Stimulated activated naive B cell treated with anti-CD40 and anti-IgM and Interleukin-4, amounts not matched to agents 10 μg/mL and 1 μg/mL and 100 μg/mL, for 72 hours (primary cell): ENCODE measurements at regions not wholly inside any gene's neighbourhood (a gene's known extent, or its start where the extent isn't known, plus 50 kb on each side); places are given as distances from the start of the nearest gene placed in this dataset.
"Not testable (repeated sequence)": the region's sequence is repeated elsewhere in the genome, so short reads cannot be mapped to it uniquely, and the experiment has no call there.

Experiments used
- ATAC-seq, 2 donors: fragments of 150-1000 bp; cut with Tn5 transposase; replicated peaks; 2 replicates each; pipeline ENCODE4 v1.10.0; 2021; ENCODE audit warnings: moderate library complexity in 1 of 2
- DNase-seq: peaks from one replicate; pipeline ENCODE4 v3.0.0; 2021
- H3K27ac Mint-ChIP-seq: one replicate; pipeline ENCODE4 v1.8.0; 2022; ENCODE audit warnings: mild to moderate bottlenecking, mixed read lengths
- H3K27me3 Mint-ChIP-seq, 2 donors: one replicate each; pipeline ENCODE4 v1.8.0; 2022; ENCODE audit warnings: mixed read lengths in 2 of 2
- H3K36me3 Mint-ChIP-seq, 2 donors: one replicate each; pipeline ENCODE4 v1.8.0; 2022; ENCODE audit warnings: mixed read lengths in 2 of 2, mild to moderate bottlenecking in 1 of 2
- H3K4me1 Mint-ChIP-seq, 2 donors: one replicate each; pipeline ENCODE4 v1.8.0; 2022; ENCODE audit warnings: mixed read lengths in 2 of 2, mild to moderate bottlenecking in 1 of 2
- H3K4me3 Mint-ChIP-seq, 2 donors: one replicate each; pipeline ENCODE4 v1.8.0; 2022; ENCODE audit warnings: mild to moderate bottlenecking in 2 of 2, mixed read lengths in 2 of 2, moderate library complexity in 1 of 2
- H3K9me3 Mint-ChIP-seq, 2 donors: one replicate each; pipeline ENCODE4 v1.8.0; 2022; ENCODE audit warnings: mixed read lengths in 2 of 2, mild to moderate bottlenecking in 1 of 2

GRCh38 chr2:175362331-175362730 lies 180.8 kb upstream of the ATP5MC3 start:
- no peak overlapping the region for H3K27ac Mint-ChIP-seq
- peaks cover 16 to 21% of the 10 kb centered on the region in 2 donors for H3K27me3 Mint-ChIP-seq
- no peaks in the 10 kb centered on the region for H3K36me3 Mint-ChIP-seq
- no peaks in the 10 kb centered on the region for H3K4me1 Mint-ChIP-seq
- ATAC-seq (no peak), DNase-seq (no peak)
- no peak overlapping the region for H3K4me3 Mint-ChIP-seq
- no peaks in the 10 kb centered on the region for H3K9me3 Mint-ChIP-seq

DNA sequence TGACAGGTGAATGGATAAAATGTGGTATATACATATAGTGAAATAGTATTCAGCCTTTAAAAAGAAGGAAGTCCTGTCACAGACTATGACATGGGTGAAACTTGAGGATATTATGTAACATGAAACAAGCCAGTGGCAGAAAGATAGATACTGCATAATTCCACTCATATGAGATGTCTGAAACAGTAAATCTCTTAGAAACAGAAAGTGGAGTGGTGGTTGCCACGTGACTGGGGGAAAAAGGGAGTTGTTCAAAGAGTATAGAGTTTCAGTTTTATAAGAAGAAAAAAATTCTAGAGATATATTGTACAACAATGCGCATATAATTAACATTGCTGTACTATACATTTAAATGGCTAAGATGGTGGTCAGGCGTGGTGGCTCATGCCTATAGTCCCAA lies 178.2 kb upstream of the ATP5MC3 start:
- no peaks in the 10 kb centered on the region for H3K36me3 Mint-ChIP-seq
- H3K4me3 Mint-ChIP-seq = no peak overlapping the region
- peaks cover 12 to 14% of the 10 kb centered on the region in 2 donors for H3K27me3 Mint-ChIP-seq

DNA sequence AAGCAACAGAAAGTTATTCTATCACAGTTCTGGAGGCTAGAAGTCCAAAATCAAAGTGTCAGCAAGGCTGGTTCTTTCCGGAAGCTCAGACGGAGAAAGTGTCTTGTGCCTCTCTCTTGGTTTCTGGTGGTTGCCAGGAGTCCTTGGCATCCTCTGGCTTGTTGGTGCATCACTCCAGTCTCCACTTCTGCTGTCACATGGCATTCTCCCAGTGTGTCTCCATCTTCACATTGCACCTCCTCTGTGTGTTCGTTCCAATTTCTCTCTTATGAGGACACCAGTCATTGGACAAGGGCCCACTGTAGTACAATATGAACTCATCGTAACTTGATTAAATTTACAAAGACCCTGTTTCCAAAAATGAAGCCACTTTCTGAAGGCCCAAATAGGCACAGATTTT lies 175.4 kb upstream of the ATP5MC3 start:
- ATAC-seq (no peak), DNase-seq (no peak)
- Mint-ChIP-seq H3K4me3 (no peak overlapping the region), H3K27me3 (peaks cover 19 to 25% of the 10 kb centered on the region in 2 donors), H3K36me3 (no peaks in the 10 kb centered on the region), H3K27ac (no peak overlapping the region), H3K4me1 (no peaks in the 10 kb centered on the region), H3K9me3 (no peaks in the 10 kb centered on the region)

More for the DNA sequence above, 178.2 kb upstream of the ATP5MC3 start:
- no peak overlapping the region for H3K27ac Mint-ChIP-seq
- no peaks in the 10 kb centered on the region for H3K4me1 Mint-ChIP-seq
- no peaks in the 10 kb centered on the region for H3K9me3 Mint-ChIP-seq
- no peak for ATAC-seq
- no peak for DNase-seq

DNA sequence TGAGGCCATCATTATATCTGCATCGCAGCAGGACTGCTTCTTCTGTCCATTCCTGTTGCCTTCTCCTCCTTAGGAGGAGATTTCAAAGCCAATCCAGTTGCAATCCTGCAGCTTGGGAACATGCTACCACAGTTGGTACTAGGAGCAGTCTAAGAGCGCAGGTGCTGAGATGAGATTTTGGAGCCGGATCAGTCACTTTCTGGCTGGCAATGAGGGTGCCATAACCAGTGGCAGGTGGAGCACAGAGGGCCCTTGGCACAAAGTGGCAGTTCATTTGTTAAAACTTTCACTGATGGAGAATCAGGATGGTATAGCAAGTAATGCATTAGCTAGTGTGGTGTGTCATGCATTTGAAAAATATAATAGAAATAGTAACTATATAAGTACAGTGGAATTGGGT lies 173.7 kb upstream of the ATP5MC3 start:
- H3K27me3 Mint-ChIP-seq = peaks cover 27 to 30% of the 10 kb centered on the region in 2 donors
- ATAC-seq (no peak), DNase-seq (no peak)
- H3K27ac Mint-ChIP-seq = no peak overlapping the region
- H3K4me1 Mint-ChIP-seq = no peaks in the 10 kb centered on the region
- no peak overlapping the region for H3K4me3 Mint-ChIP-seq
- no peaks in the 10 kb centered on the region for H3K9me3 Mint-ChIP-seq
- no peaks in the 10 kb centered on the region for H3K36me3 Mint-ChIP-seq

DNA sequence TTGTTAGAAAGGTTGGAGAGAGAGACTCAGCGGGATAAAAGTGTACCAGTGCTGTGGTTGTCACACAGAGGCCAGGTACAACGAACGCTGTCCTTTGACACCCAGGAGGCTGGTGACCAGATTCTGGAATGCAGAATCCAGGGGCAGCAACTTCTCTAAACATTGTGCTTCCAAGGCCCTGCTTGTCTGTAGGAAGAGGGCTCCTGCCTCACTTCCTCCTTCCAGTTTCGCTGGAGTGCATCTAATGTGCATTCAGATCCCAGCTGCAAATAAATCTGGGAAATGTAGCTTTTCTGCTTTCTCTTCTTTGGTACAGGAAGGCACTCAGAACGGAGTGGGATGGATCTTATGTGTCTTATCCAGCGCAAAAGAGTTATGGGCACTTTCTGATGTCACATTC lies 171.8 kb upstream of the ATP5MC3 start:
- H3K36me3 Mint-ChIP-seq = no peaks in the 10 kb centered on the region
- DNase-seq (no peak), ATAC-seq (no peak)
- no peaks in the 10 kb centered on the region for H3K4me1 Mint-ChIP-seq
- no peak overlapping the region for H3K4me3 Mint-ChIP-seq
- no peaks in the 10 kb centered on the region for H3K9me3 Mint-ChIP-seq
- no peak overlapping the region for H3K27ac Mint-ChIP-seq
- peaks cover 32 to 36% of the 10 kb centered on the region in 2 donors for H3K27me3 Mint-ChIP-seq

DNA sequence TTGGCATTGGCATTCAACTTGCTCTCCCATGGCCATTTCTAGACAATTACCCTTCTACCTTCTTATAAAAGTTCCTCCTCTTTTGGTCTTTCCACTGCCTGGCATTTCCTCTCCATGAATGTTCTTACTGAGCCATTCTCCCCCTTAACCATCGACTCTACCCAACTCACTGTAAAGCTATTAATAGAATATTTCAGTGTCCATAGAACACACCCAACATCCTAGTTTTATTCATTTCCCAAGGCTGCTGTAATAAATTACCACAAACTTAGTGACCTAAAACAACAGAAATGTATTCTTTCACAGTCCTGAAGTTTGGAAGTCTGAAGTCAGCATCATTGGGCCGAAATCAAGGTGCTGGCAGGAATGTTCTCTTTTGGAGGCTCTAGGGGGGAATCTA lies 170.0 kb upstream of the ATP5MC3 start:
- H3K36me3 Mint-ChIP-seq = no peaks in the 10 kb centered on the region
- H3K27me3 Mint-ChIP-seq = peaks cover 31 to 45% of the 10 kb centered on the region in 2 donors
- no peak overlapping the region for H3K27ac Mint-ChIP-seq
- peaks cover 0 to 2% of the 10 kb centered on the region in 2 donors for H3K9me3 Mint-ChIP-seq
- no peaks in the 10 kb centered on the region for H3K4me1 Mint-ChIP-seq
- no peak for ATAC-seq
- no peak for DNase-seq
- H3K4me3 Mint-ChIP-seq = no peak overlapping the region

GRCh38 chr2:175350105-175350504 lies 168.6 kb upstream of the ATP5MC3 start:
- Mint-ChIP-seq H3K27me3 (peaks cover 28 to 53% of the 10 kb centered on the region in 2 donors), H3K9me3 (peaks cover 0 to 2% of the 10 kb centered on the region in 2 donors), H3K27ac (no peak overlapping the region), H3K4me3 (no peak overlapping the region), H3K4me1 (no peaks in the 10 kb centered on the region), H3K36me3 (no peaks in the 10 kb centered on the region)
- DNase-seq (no peak), ATAC-seq (no peak)

- peaks cover under 1 to 32% of the 10 kb centered on the region in 2 donors for H3K27me3 Mint-ChIP-seq
These were observed 160.6 kb upstream of the ATP5MC3 start for GRCh38 chr2:175342085-175342484.

DNA sequence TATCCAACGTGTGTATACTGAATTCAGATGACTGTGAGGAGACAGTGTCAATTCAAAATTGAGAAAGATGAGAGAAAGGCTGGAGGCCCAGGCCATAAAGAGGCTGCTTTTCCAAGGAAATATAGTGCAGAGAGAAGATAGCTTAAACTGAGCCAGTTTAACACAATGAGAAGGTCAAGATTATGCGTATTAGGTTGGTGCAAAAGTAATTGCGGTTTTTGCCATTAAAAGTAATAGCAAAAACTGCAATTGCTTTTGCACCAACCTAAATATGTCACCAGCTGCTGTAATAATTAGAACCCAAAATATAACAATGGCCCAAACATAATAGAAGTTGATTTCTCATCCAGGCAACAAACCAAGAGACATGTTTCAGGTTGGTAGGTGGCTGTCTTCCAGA lies 148.7 kb upstream of the ATP5MC3 start:
- H3K4me1 Mint-ChIP-seq = peaks cover 0 to 5% of the 10 kb centered on the region in 2 donors
- H3K27me3 Mint-ChIP-seq = peaks cover 6 to 9% of the 10 kb centered on the region in 2 donors
- DNase-seq = no peak
- no peak for ATAC-seq
- no peaks in the 10 kb centered on the region for H3K36me3 Mint-ChIP-seq
- H3K27ac Mint-ChIP-seq = no peak overlapping the region
- H3K4me3 Mint-ChIP-seq = no peak overlapping the region
- peaks cover 6% of the 10 kb centered on the region in 2 donors for H3K9me3 Mint-ChIP-seq

More at GRCh38 chr2:175342085-175342484, 160.6 kb upstream of the ATP5MC3 start:
- DNase-seq (no peak), ATAC-seq (no peak)
- no peaks in the 10 kb centered on the region for H3K4me1 Mint-ChIP-seq
- no peak overlapping the region for H3K4me3 Mint-ChIP-seq
- H3K9me3 Mint-ChIP-seq = peaks cover 25 to 27% of the 10 kb centered on the region in 2 donors
- H3K36me3 Mint-ChIP-seq = peaks cover 0 to 8% of the 10 kb centered on the region in 2 donors
- no peak overlapping the region for H3K27ac Mint-ChIP-seq

GRCh38 chr2:175326801-175327200 lies 145.3 kb upstream of the ATP5MC3 start:
- H3K4me1 Mint-ChIP-seq = peaks cover 0 to 5% of the 10 kb centered on the region in 2 donors
- peaks cover 6 to 11% of the 10 kb centered on the region in 2 donors for H3K27me3 Mint-ChIP-seq
- no peak for DNase-seq
- no peak overlapping the region for H3K4me3 Mint-ChIP-seq
- no peak for ATAC-seq
- no peak overlapping the region for H3K27ac Mint-ChIP-seq
- H3K36me3 Mint-ChIP-seq = no peaks in the 10 kb centered on the region
- peaks cover 6% of the 10 kb centered on the region in 2 donors for H3K9me3 Mint-ChIP-seq

- not testable (repeated sequence) for H3K36me3 Mint-ChIP-seq, ATAC-seq, H3K27ac Mint-ChIP-seq, H3K4me3 Mint-ChIP-seq, H3K4me1 Mint-ChIP-seq, DNase-seq, H3K9me3 Mint-ChIP-seq
- H3K27me3 Mint-ChIP-seq = peaks cover 11 to 12% of the 10 kb centered on the region in 2 donors
These were observed 144.7 kb upstream of the ATP5MC3 start for GRCh38 chr2:175326164-175326563.

DNA sequence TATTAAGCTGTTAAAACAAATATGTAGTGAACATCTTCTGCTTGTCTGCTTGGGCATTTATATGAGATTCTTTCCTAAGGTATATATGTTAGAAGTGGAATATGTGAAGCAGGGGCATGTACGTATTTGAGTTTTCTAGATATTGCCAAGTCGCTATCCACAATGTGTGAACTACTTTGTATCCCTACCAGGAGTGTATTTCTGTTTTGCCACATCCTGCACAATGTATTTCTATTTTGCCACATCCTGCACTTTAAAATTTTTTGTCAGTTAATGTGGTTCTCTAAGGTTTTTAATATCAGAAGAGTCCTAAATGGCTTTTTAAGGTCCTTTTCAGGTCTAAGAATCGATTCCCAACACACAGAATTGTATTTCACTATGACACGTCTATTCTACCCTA lies 141.7 kb upstream of the ATP5MC3 start:
- no peak overlapping the region for H3K27ac Mint-ChIP-seq
- no peaks in the 10 kb centered on the region for H3K36me3 Mint-ChIP-seq
- H3K4me3 Mint-ChIP-seq = no peak overlapping the region
- H3K4me1 Mint-ChIP-seq = no peaks in the 10 kb centered on the region
- peaks cover 3 to 11% of the 10 kb centered on the region in 2 donors for H3K27me3 Mint-ChIP-seq
- H3K9me3 Mint-ChIP-seq = peaks cover 6% of the 10 kb centered on the region in 2 donors
- DNase-seq (no peak), ATAC-seq (no peak)

DNA sequence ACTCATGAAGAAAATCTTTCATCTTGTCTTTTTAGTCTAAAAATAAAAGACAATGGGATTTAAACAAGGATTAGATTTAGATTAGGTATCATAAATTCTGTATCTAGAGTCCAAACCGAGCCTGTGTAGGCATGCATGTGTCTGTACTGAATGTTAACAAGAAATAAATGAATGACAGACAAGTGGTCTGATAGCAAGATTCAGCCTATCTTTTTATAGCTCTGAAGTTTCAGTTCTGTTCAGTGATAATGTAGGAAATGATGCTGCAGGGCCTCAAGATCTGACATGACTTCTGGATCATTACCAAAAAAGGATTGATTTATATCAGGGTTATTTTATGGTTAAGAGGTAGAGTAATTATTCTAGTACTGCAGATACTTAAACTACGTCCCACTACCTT lies 137.0 kb upstream of the ATP5MC3 start:
- ATAC-seq = no peak
- H3K4me3 Mint-ChIP-seq = no peak overlapping the region
- H3K9me3 Mint-ChIP-seq = no peaks in the 10 kb centered on the region
- no peak for DNase-seq
- no peaks in the 10 kb centered on the region for H3K4me1 Mint-ChIP-seq
- no peak overlapping the region for H3K27ac Mint-ChIP-seq
- H3K27me3 Mint-ChIP-seq = peaks cover 11 to 20% of the 10 kb centered on the region in 2 donors
- H3K36me3 Mint-ChIP-seq = no peaks in the 10 kb centered on the region

DNA sequence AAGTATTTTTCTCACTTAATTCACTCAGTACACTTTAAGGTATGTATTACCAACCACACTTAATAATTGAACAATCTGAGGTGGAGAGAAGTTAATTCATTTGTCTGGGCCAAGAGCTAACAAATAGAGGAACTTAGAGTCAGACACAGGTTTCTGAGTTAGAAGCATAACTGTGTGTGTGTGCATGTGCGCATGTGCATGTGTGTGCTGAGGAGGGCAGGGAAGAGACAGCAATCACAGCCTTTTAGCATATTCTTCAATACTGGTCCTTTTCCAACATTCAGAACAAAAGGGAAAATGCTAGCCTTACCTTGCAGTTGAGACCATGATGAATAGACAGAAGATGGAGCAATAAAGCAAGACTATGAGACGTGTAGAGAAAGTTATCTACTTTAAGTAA lies 136.2 kb upstream of the ATP5MC3 start:
- ATAC-seq = no peak
- H3K4me3 Mint-ChIP-seq = no peak overlapping the region

GRCh38 chr2:175312137-175312536 lies 130.6 kb upstream of the ATP5MC3 start:
- DNase-seq (no peak), ATAC-seq (no peak)
- H3K36me3 Mint-ChIP-seq = no peaks in the 10 kb centered on the region
- no peak overlapping the region for H3K4me3 Mint-ChIP-seq
- H3K4me1 Mint-ChIP-seq = peaks cover 0 to 2% of the 10 kb centered on the region in 2 donors
- no peaks in the 10 kb centered on the region for H3K9me3 Mint-ChIP-seq
- H3K27me3 Mint-ChIP-seq = peaks cover 20 to 25% of the 10 kb centered on the region in 2 donors
- H3K27ac Mint-ChIP-seq = no peak overlapping the region

More for the DNA sequence above, 136.2 kb upstream of the ATP5MC3 start:
- DNase-seq = no peak
- no peaks in the 10 kb centered on the region for H3K36me3 Mint-ChIP-seq
- H3K27me3 Mint-ChIP-seq = peaks cover 11 to 20% of the 10 kb centered on the region in 2 donors
- no peaks in the 10 kb centered on the region for H3K9me3 Mint-ChIP-seq
- no peak overlapping the region for H3K27ac Mint-ChIP-seq
- H3K4me1 Mint-ChIP-seq = no peaks in the 10 kb centered on the region
